Activated CD4-positive, alpha-beta T cell treated with anti-CD3 and anti-CD28 coated beads, Interleukin-2, amount 50 U/mL, for 16 hours (primary cell): ENCODE measurements at regions not wholly inside any gene's neighbourhood (a gene's known extent, or its start where the extent isn't known, plus 50 kb on each side); places are given as distances from the start of the nearest gene placed in this dataset.
"Not testable (repeated sequence)": the region's sequence is repeated elsewhere in the genome, so short reads cannot be mapped to it uniquely, and the experiment has no call there.

Experiments used
- DNase-seq: peaks from one replicate; pipeline ENCODE4 v3.0.0-alpha.2; 2020

DNA sequence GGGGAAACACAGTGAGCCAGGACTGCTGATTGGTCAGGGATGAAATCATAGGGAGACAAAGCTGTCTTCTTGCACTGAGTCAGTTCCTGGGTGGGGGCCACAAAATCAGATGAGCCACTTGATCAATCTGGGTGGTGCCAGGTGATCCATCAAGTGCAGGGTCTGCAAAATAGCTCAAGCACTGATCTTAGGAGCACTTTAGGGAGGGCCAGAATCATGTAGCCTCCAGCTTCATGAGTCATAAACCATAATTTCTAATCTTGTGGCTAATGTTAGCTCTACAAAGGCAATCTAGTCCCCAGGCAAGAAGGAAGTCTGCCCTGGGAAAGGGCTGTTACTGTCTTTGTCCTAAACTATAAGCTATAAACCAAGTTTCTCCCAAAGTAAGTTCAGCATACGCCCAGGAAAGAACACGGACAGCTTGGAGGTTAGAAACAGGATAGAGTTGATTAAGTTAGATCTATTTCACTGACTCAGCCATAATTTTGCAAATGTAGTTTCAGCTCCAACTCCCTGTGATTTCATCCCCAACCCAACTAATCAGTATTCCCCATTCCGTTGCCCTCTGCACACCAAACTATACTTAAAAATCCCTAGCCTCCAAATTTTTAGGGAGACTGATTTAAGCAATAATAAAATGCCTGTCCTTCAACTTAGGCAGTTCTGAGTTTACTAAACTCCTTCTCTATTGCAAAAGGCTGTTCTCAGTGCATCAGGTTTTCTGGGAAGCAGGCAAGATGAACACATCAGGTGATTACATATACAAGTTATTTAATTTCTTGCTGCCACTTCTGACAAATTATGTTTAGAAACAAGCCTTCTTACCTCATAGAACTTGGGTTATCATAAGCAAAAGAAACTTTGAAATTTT is 226.9 kb upstream of the SPOPL start:
- no peak for DNase-seq

DNA sequence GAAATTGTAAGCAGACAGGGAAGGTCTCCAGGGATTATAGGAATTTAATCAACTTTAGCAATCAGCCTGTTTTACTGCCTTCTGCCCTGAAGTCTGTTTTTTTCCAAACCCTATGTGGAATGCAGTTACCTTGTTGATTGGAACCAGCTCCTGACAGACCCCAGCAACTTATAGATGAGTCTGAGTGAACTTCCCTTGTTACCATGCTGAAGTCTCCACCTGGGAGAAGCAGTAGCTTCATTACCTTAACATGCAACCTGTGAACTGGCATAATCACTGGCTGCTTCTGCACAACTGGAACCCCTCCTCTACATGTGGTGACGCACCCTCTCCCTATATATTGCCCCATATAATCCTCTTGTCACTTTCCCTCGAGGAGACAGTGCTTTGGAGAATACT is 226.3 kb upstream of the SPOPL start:
- DNase-seq = no peak

DNA sequence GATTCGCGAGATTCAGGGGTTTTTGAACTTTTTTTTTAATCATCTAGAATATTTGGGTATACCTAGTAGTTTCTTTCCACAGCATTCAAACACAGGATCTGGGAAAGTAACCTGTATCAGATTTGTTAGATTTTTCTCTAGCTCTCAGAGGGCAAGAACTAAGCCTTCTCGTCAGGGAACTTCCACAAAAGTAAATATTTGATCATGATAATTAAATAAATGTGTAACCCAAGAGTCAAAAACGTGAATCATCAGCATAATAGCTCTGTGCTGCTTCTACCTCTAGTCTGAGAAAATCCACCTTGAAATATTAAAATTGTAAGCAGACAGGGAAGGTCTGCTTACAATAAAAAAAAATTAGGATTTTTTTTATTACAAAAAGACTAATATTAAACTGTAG is 225.7 kb upstream of the SPOPL start:
- DNase-seq = no peak

DNA sequence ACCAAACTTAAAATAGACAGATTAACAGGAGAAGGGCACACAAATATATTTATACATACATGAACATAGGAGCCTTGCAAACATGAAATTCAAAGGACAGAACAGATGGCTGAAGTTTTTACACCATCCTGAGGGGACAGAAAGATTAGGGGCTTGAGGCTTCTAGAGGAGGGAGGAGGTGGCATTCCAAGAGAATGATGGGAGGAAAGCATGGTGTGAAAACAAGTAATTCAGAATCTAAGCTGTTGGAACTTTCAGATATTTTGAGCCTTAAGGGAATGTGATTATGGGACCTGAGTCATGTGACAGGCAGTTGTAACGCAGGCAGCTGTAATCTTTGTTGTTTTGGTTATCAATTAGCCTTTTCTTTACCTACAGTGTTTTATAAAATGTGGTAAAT is 225.2 kb upstream of the SPOPL start:
- DNase-seq = no peak

DNA sequence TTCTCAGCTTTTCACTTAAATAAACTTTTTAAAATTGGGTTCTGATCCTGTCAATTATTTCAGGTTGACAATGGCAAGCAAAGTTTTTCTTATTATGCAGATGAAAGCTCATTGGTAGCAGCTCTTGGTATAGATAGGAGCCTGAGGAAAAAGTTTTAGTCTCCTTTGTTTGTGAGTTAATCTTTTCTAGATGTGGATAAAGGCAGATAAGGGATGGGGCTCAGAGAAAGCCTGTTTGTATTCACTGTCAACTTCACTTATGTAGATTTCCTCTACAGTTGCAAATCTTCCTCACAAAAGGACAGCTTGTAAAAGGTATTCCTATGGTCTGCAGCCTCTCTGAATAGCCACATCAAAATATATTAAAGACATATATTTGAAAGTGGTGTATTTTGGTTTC is 224.5 kb upstream of the SPOPL start:
- no peak for DNase-seq

DNA sequence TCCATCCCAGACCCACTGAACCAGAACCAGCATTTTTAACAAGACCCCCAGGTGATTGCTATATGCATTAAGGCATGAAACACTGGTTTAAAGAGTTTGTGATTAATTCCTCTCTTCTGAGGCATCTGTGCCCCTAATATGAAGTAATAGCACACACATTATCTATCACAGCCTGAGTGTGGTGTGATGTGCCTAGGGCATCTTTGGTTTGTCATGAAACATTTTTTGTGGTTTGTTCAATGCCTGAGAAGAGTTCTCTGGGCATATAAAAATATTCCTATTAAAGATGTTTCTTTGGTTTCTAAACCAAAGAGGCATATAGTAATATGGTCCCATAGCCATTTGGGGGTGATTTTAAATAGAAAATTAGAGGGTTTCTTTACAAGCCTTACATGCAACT is 221.7 kb upstream of the SPOPL start:
- no peak for DNase-seq

DNA sequence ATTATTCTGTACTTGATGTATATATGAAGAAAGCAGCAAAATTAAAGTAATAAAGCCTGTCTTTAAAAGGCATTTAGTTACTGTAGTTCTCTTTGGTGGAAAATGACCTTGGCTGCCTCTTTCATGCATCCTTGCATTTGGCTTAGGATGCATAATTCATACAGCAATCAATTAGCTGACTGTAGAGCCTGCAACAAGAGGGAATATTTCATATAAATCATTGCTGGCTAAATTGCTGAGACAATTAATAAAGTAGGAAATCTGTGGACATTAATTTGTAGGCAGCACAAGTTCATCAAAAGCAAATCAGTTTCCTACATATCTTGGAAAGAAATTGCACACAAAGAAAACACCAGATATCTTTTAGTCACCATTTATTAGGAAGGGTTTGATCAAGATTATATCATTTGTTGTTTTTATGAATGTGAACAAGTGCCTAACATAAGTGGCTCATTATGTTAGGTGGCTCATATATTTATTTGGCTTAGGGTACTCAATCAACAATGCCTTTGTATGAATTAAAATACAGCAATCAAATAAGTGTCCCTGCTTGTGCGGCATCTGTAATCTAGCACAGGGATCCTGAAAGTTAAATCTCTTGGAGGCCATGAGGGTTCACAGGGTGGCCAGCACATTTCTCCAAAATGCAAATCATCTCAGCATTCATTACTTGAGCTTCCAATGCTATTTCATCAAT is 220.4 kb upstream of the SPOPL start:
- DNase-seq = no peak

DNA sequence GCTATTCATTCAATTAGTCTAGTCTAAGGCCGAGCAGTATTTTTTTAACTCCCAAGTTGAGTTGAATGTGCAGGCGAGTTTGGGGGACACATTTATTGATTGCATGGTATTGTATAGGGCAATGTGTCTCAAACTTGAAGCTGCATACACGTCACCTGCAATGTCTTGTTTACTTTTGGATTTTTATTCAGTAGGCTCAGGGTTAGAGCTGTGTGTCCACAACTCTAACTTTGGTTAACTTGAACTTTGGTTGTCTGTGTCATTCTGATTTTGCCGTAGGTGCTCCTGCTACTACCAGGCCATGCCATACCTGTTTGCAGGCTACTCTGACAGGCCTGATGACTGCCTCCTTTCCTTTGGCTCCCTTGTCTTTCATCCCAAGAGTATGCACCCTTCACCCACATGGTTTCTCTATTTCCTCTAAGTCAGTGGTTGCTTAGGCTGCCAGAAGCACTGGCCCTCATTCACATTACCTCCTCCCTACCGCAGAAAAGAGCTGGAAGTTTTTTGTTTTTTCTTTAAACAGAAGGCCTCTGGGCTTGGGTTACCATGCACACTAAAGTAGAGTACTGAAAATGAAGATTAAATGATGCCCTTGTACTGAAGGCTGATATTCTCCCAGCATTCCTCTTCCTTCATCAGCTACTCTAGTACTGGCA is 219.4 kb upstream of the SPOPL start:
- DNase-seq = no peak

DNA sequence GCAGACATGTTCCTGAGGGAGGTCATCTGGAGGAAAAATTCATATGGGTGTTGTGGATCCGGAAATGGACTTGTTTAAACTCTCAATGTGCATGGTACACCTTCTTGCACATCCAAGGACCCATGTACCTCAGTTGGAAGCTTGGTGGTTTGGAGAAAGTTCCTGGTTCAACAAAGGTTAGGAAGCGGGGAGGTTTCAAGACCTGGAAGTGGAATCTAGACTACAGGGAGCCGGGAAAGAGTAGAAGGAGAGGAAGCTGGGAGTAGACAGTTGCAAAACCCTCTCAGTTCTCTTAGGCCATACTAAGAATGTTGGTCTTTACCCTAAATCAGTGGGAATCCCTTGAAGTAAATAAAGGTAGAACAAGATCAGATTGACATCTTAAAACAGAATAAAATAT is 209.8 kb upstream of the SPOPL start:
- no peak for DNase-seq

DNA sequence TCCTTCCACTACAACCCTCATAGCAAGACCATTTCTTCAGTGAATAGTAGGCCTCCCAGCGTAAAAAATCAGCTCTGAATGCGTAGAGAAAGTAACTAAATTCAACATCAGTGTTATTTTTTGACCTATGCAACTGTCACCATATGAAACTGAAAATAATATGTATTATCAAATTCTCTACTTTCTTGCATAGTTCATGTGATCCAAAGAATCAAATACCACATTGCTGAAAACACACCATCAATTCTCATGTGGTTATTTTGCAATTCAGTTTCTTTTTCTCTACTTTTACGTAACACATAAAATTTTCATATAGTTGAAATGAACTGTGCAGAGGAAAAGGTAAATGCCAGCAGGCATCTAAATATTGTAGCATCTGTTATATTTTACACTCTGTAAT is 208.5 kb upstream of the SPOPL start:
- DNase-seq = no peak

DNA sequence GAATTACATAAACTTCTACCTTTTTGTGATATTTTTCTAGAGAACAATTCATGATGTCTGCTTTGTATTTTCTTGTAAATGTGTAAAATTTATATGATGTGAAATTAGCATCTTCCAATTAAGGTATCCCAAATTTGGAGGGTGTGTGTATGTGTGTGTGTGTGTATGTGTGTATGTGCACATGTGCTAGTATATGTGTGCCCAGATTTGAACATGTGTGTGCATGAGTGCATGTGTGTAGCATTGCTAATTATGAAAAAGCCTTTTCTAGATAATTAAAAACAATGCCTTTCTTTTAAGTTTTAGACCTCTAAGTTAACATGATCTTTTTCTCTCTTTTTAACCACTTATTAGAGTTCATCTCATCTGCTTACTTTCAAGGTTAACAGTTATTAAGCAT is 208.0 kb upstream of the SPOPL start:
- DNase-seq = no peak

DNA sequence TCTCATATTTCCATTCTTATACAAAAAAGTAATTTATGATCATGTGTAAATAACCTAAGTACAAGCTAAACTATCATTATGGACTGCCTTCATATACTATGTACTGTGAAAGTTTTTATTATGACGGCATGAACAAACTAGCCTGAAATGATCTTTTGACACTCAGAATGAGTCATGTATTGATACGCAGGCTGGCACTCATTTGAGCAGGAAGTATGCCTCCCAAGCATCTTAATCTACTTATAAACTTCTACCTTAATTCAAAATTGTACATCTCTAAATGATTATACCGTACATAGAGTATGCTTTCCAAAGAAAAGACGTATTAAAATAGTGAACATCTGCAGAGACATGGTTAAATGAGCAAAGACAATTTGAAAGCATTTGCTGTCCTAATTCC is 207.1 kb upstream of the SPOPL start:
- DNase-seq = no peak

DNA sequence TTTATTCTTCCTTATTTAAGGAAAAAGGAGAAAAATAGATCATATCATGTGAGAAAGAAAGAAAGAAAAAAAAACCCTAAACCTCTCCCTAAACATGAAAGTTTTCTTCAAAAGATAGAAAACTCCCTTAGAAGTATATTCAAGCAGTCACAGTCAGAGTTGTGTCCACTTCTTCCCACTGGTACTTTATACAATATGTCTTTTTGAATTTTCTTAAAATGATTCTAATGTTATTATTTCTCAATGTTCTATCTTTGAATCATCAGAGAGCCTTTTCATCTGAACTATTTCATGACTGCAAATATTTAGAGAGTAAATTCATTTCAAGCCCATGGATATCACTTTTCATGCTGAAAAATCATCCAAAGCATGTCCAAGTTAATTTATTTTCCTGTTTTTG is 205.2 kb upstream of the SPOPL start:
- no peak for DNase-seq

DNA sequence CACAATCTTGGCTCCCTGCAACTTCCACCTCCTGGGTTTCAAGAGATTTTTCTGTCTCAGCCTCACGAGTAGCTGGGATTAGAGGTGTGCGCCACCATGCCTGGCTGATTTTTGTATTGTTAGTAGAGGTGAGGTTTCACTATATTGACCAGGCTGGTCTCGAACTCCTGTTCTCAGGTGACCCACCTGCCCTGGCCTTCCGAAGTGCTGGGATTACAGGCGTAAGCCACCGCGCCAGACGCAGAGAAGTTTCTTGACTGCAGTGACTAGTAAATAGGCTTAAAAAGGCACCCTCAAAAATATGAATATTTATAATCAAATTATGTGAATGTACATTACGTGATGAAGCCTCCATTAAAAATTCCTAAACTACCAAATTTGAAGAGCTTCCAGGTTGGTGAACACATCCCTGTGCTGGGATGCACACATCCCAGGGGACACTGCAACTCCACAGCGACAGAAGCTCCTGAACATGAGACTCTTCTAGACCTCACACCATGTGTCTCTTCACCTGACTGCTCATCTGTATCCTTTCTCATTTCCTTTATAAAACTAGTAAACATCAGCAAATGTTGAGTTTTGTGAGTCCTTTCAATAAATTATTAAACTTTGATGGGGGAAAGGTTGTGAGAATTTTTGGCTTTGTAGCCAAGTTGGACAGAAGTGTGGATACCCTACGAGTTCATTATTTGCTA is 203.3 kb upstream of the SPOPL start:
- no peak for DNase-seq

DNA sequence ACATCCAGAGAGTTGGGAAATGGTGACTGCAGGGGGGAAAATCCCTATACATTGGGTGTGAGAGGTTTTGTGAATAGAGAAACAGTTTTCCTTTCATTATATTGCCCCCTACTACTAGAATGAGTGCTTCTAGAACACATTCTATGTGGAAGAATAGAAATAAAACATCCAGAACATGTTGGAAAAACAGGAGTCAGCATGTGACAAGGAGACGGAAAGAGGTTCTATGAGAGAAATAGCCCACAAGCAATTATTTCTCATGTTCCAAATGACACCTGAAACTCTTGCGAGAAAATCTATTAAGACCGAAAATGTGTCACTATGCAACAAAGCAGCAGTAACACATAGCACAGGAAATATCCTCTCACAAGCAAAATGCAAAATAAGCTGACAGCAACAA is 202.7 kb upstream of the SPOPL start:
- no peak for DNase-seq

DNA sequence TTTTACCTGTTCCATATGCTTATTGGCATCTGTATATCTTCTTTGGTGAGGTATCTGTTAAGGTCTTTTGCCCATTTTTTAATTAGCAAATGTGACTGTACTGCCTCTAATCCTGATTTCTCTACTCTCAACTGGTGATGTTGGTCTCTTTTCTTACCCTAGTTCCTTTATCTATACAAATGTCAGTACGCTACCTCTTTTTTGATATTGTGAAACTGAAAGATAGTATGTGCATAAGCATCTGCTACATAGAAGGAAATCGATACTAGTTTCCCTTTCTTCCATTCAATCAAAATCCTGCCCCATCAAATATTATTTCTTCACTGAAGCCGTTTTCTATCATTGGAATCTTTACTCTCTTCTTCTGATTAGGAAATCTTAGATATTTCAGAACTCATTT is 194.9 kb upstream of the SPOPL start:
- no peak for DNase-seq

DNA sequence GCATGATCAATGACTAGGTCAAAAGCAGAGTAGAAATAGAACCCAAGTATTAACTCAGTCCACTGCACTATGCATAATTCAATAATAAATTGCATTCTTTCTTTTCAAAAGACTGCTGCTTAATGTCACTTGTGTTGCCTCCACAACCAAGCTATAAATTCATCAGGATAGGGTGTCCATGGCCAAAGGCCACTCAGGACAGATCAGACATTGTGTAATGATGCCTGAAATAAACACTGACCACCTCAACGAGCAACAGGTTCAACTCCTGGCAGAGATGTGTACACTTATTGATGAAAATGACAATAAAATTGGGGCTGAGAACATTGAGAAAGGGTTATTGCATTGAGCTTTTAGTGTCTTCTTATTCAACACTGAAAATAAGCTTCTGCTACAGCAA is 194.5 kb upstream of the SPOPL start:
- no peak for DNase-seq

DNA sequence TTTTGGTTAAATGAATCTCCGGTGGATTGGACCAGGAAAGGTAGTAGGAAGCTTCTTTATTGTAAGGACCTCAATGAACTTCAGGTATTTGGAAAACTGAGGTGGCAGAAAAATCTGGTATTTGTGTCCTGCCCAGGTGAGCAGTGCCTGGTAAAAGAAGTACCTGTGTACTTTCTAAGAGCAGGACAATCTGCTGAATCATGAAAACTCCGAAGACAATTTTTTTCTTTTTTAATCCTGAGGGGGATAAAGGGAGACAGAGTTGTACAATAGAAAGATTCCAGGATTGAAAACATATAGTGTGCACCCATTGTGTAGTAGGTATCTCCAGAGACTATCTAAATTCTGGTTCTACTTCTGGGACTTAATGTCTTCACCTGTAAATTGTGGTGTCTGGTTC is 191.8 kb upstream of the SPOPL start:
- no peak for DNase-seq

DNA sequence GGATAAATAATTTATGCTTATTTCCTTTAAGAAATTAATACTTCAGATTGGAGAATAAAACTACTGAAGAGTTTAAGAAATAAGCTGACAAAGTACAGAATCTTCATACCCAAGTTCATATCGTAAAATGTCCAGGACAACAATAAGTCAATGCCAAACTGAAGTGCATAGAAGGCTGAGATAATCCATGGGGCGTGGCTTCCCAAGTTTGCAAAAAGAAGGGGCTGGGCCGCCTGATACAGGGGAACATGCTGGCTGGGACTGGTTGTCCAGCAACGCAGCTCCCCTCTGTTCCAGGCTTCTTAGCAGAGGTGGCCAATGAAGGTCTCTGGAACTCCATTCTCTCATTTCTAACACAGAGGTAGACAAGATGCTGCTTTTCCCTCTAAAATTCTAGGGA is 189.5 kb upstream of the SPOPL start:
- DNase-seq = no peak

DNA sequence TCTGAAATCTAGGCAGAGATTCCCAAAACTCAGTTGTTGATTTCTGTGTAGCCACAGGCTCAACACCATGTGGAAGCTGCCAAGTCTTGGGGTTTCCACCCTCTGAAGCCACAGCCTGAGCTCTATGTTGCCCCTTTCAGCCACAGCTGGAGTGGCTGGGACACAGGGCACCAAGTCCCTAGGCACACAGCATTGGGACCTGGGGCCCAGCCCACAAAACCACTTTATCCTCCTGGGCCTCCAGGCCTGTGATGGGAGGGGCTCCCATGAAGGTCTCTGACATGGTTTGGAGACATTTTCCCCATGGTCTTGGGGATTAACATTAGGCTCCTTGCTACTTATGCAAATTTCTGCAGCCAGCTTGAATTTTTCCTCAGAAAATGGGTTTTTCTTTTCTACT is 186.0 kb upstream of the SPOPL start:
- DNase-seq = not testable (repeated sequence)

DNA sequence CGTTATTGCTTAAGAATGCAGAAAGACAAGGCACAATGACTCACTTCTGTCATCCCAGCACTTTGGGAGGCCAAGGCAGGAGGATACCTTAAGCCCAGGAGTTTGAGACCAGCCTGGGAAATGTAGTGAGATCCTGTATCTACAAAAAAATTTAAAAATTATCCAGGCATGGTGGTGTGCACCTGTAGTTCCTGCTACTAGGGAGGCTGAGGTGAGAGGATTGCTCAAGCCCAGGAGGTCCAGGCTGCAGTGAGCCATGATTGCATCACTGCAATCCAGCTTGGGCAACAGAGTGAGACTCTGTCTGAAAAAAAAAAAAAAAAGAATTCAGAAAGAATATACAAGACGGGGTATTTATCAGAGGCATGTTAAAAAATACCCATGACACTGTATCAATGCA is 182.0 kb upstream of the SPOPL start:
- no peak for DNase-seq

DNA sequence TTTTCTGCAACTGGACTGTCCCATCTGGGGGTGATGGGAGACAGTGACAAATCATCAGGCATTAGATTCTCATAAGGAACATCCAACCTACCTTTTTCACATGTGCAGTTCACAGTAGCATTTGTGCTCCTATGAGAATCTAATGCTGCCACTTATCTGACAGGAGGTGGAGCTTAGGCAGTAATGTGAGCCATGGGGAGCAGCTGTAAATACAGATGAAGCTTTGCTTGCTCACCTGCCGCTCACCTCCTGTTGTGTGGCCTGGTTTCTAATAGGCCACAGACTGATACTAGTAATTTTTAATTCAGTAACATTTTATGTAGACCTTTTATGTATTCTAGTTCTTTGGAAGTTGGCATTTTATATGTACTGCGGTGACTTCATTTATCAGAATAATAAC is 180.1 kb upstream of the SPOPL start:
- no peak for DNase-seq

DNA sequence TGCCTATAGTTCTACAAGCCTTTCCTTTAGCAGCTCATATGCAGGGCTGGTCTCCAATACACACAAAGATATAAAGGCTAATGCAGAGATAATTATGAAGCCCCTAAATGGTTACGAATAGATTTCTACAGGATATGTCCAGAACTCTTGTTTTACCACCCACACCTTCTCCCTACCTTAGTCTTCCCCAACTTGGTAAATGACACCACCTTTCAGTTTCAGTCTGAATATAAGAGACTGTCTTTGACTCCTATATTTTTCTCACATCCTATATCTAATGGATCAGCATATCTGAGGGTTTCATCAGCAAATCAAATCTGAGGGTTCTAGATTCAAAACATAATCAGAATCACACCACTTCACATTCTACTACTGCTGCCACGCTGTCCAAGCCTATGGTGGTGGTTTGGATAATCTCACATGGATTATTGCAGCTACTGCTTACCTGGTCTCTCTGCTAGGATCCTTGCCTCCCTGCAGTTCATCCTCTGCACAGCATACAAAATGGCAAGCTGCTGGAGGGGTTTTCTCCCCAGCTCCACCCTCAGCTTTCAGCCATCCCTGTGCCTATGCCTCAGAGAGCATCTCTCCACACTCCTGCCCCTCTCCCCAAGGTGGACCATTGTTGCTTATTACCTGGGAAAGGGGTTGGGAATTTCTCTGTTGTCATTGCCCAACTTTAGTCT is 178.0 kb upstream of the SPOPL start:
- no peak for DNase-seq
